Muscle of leg (tissue), 3 donors: ENCODE measurements at regions not wholly inside any gene's neighbourhood (a gene's known extent, or its start where the extent isn't known, plus 50 kb on each side); places are given as distances from the start of the nearest gene placed in this dataset.
A peak's percentile ranks its signal among the peaks of the same experiment; 100 is the strongest.

Source experiments
- DNase-seq: peaks from one replicate; pipeline ENCODE4 v3.0.0; 2013
- H3K27ac ChIP-seq: one replicate; pipeline ENCODE4 v1.5.1; 2013; ENCODE audit warnings: mild to moderate bottlenecking, low read length, control low read depth
- H3K27me3 ChIP-seq: one replicate; pipeline ENCODE4 v1.6.1; 2013; ENCODE audit warnings: low read length; ENCODE audit not compliant: control insufficient read depth, insufficient read depth
- H3K36me3 ChIP-seq: one replicate; pipeline ENCODE4 v1.6.1; 2013; ENCODE audit warnings: low read length; ENCODE audit not compliant: control insufficient read depth, insufficient read depth
- H3K4me1 ChIP-seq: one replicate; pipeline ENCODE4 v1.6.1; 2013; ENCODE audit warnings: low read length; ENCODE audit not compliant: control insufficient read depth, insufficient read depth
- H3K4me3 ChIP-seq: one replicate; pipeline ENCODE4 v1.5.1; 2013; ENCODE audit warnings: low read length, control low read depth
- H3K9me3 ChIP-seq: replicated peaks from 2 replicates; pipeline ENCODE4 v1.6.1; 2013; ENCODE audit warnings: low read depth, low read length; ENCODE audit not compliant: control insufficient read depth
- WGBS: methylation state at CpG from one replicate; pipeline ENCODE4 v1.1.5; 2013; ENCODE audit warnings: missing lambda C conversion rate; ENCODE audit not compliant: insufficient coverage; 5-methylcytosine and 5-hydroxymethylcytosine counted together

GRCh38 chr13:111924678-111925075 is 142.3 kb upstream of the SOX1 start:
- 57% methylated on average over 1 of the region's 6 CpGs for WGBS
- no peak overlapping the region for H3K27ac ChIP-seq
- H3K36me3 ChIP-seq = no peaks in the 10 kb centered on the region
- no peaks in the 10 kb centered on the region for H3K9me3 ChIP-seq
- DNase-seq = no peak
- no peaks in the 10 kb centered on the region for H3K4me1 ChIP-seq
- no peak overlapping the region for H3K4me3 ChIP-seq
- H3K27me3 ChIP-seq = peaks cover 54% of the 10 kb centered on the region

GRCh38 chr13:111925146-111925875 is 141.6 kb upstream of the SOX1 start:
- DNase-seq = no peak
- Histone ChIP-seq H3K36me3 (no peaks in the 10 kb centered on the region), H3K9me3 (no peaks in the 10 kb centered on the region), H3K27ac (no peak overlapping the region), H3K4me1 (no peaks in the 10 kb centered on the region), H3K27me3 (peaks cover 48% of the 10 kb centered on the region), H3K4me3 (no peak overlapping the region)
- WGBS = 88% methylated on average over 7 of the region's 13 CpGs

GRCh38 chr13:111926501-111927180 is 140.3 kb upstream of the SOX1 start:
- peaks cover 36% of the 10 kb centered on the region for H3K27me3 ChIP-seq
- H3K36me3 ChIP-seq = no peaks in the 10 kb centered on the region
- no peak overlapping the region for H3K4me3 ChIP-seq
- 90% methylated on average over 6 of the region's 15 CpGs for WGBS
- H3K27ac ChIP-seq = no peak overlapping the region
- DNase-seq = no peak
- no peaks in the 10 kb centered on the region for H3K9me3 ChIP-seq
- no peaks in the 10 kb centered on the region for H3K4me1 ChIP-seq

DNA sequence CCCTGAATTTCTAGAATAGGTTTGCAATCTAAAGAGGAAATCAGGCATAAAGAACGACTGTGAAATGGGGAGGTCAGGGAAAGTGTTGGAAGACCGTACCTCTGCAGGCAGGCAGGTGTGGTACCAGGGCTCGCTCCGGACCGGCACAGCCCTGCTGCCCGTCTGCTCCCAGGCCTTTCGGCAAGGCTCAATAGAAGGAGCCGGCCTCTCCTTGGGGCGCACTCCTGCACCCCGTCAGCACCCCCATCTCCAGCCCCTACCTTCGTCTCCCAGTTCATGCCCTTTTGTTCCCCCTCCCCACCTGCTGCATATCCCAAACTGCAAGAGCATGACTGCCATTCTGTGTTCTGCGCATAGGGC is 139.8 kb upstream of the SOX1 start:
- WGBS = 94% methylated on average over 7 of the region's 12 CpGs
- H3K27me3 ChIP-seq = peaks cover 33% of the 10 kb centered on the region
- no peaks in the 10 kb centered on the region for H3K36me3 ChIP-seq
- no peak overlapping the region for H3K27ac ChIP-seq
- no peaks in the 10 kb centered on the region for H3K9me3 ChIP-seq
- no peaks in the 10 kb centered on the region for H3K4me1 ChIP-seq
- DNase-seq = no peak
- no peak overlapping the region for H3K4me3 ChIP-seq

DNA sequence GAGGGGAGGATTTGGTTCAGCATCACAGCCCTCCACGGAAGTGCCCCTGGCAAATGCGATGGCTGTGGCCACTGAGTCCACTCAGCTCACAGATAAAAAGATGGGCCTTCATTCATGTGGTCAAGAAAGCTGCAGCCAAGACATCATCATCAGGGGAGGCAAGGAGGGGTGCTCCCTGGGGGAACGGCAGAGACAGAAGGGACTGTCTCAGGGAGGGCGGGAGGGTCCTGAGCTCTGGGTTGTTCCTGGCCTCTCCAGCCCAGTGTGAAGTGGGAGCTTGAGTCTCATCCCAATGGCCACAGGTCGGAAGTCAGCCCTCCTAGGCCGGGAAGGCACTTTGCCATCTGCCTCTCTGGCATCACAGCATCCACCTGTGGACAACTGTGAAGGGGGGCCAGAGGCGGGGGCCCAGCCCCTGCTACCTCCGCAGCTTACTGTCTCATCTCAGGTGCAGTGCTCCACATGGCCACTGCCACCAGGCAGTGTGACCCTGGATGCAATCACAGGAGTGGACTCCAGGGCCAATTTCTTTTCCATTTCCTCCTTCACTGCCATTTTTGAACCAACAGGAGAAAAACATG is 137.8 kb upstream of the SOX1 start:
- Histone ChIP-seq H3K36me3 (no peaks in the 10 kb centered on the region), H3K4me3 (no peak overlapping the region), H3K27ac (no peak overlapping the region), H3K4me1 (no peaks in the 10 kb centered on the region), H3K27me3 (peaks cover 24% of the 10 kb centered on the region), H3K9me3 (no peaks in the 10 kb centered on the region)
- 88% methylated on average over 3 of the region's 8 CpGs for WGBS
- no peak for DNase-seq

GRCh38 chr13:111936267-111936925 is 130.6 kb upstream of the SOX1 start:
- no peaks in the 10 kb centered on the region for H3K36me3 ChIP-seq
- H3K4me1 ChIP-seq = peaks cover 5% of the 10 kb centered on the region
- no peaks in the 10 kb centered on the region for H3K9me3 ChIP-seq
- H3K4me3 ChIP-seq = no peak overlapping the region
- 83% methylated on average over 2 of the region's 3 CpGs for WGBS
- DNase-seq = no peak
- no peak overlapping the region for H3K27ac ChIP-seq
- H3K27me3 ChIP-seq = peaks cover 9% of the 10 kb centered on the region

GRCh38 chr13:111937777-111938311 is 129.1 kb upstream of the SOX1 start:
- H3K9me3 ChIP-seq = no peaks in the 10 kb centered on the region
- no peaks in the 10 kb centered on the region for H3K36me3 ChIP-seq
- DNase-seq = peak; percentile 72
- no peak overlapping the region for H3K4me3 ChIP-seq
- no peak overlapping the region for H3K27ac ChIP-seq
- WGBS = 23% methylated on average over 9 of the region's 9 CpGs
- H3K4me1 ChIP-seq = peaks cover 5% of the 10 kb centered on the region
- H3K27me3 ChIP-seq = peaks cover 9% of the 10 kb centered on the region

DNA sequence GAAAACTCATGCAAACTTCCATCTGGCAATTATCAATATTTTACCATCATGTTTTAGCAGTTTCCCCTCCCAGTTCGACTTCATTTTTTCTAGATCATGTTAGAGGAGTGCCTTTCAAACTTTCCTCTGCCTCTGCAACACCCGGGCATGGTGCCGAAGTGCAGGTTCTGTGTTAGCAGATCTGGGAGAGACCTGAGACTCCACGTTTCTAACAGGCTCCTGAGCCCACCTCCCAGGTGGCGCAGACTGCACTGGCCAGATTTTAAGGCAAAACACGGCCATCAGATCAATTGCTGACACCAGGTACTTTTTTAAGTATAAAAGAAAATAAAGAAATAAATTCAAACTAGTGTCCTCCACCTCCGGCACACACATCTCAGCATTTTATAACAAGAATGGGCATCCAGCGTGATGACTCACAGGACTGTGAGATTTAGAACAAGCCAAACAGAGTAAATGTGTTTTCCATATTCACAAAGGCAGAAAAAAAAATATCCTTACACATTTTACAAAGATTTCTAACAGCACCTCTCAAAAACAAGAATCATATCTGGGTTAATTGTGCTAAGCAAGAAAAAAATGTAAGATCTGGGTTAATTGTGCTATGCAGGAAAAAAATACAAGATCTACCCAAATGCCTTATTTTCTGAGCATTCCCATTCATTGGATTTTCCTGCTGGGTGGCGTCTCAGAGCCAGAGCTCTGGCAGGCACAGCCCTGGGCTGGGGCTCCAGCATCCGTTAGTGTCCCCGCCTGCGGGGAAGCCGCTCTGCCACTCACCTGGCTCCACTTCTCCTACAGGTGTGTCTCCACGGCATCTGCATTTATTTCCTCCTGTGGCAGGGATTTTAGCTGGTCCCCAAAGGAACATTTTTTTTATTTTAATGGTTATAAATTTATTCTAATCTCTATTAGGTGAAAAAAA is 127.9 kb upstream of the SOX1 start:
- no peak overlapping the region for H3K4me3 ChIP-seq
- no peaks in the 10 kb centered on the region for H3K9me3 ChIP-seq
- peak; percentile 69 for DNase-seq
- peaks cover 9% of the 10 kb centered on the region for H3K27me3 ChIP-seq
- WGBS = 55% methylated on average over 5 of the region's 14 CpGs
- H3K4me1 ChIP-seq = peaks cover 5% of the 10 kb centered on the region
- H3K36me3 ChIP-seq = no peaks in the 10 kb centered on the region
- H3K27ac ChIP-seq = no peak overlapping the region

- peaks cover 10% of the 10 kb centered on the region for H3K27me3 ChIP-seq
- no peak overlapping the region for H3K4me3 ChIP-seq
- DNase-seq = no peak
- WGBS = 81% methylated on average over 3 of the region's 3 CpGs
- no peaks in the 10 kb centered on the region for H3K36me3 ChIP-seq
- peaks cover 5% of the 10 kb centered on the region for H3K4me1 ChIP-seq
- no peaks in the 10 kb centered on the region for H3K9me3 ChIP-seq
- no peak overlapping the region for H3K27ac ChIP-seq
Measured at GRCh38 chr13:111939666-111940278, 127.2 kb upstream of the SOX1 start.
